GM12892 (cell line): ENCODE measurements at regions not wholly inside any gene's neighbourhood (a gene's known extent, or its start where the extent isn't known, plus 50 kb on each side); places are given as distances from the start of the nearest gene placed in this dataset.
"Not testable (repeated sequence)": the region's sequence is repeated elsewhere in the genome, so short reads cannot be mapped to it uniquely, and the experiment has no call there.

Experiments
- POLR2A ChIP-seq: IDR thresholded peaks from 2 replicates; pipeline ENCODE4 v1.6.1; 2011; ENCODE audit warnings: low read depth, low read length, control low read depth
- POLR2AphosphoS5 ChIP-seq: IDR thresholded peaks from 2 replicates; pipeline ENCODE4 v1.6.1; 2011; ENCODE audit warnings: low read depth, low read length, control low read depth
- TAF1 ChIP-seq: IDR thresholded peaks from 2 replicates; pipeline ENCODE4 v1.6.1; 2011; ENCODE audit warnings: low read depth, mild to moderate bottlenecking, control low read depth, low read length, borderline replicate concordance

GRCh38 chr10:31664071-31664470 lies 264.6 kb downstream of the ARHGAP12 start:
- not testable (repeated sequence) for TF ChIP-seq POLR2A, POLR2AphosphoS5, TAF1
